Activated CD4-positive, alpha-beta T cell treated with anti-CD3 and anti-CD28 coated beads, Interleukin-2, amount 10 ng/mL, durations not matched to agents 7 days and 5 days (primary cell): ENCODE measurements at regions not wholly inside any gene's neighbourhood (a gene's known extent, or its start where the extent isn't known, plus 50 kb on each side); places are given as distances from the start of the nearest gene placed in this dataset.
"Not testable (repeated sequence)": the region's sequence is repeated elsewhere in the genome, so short reads cannot be mapped to it uniquely, and the experiment has no call there.

Experiments
- CTCF ChIA-PET: fragments of 350-600 bp; sonication (Branson Sonifier 250); formaldehyde crosslinking; loops from one replicate; lab custom pipeline; 2021; ENCODE audit warnings: antibody characterized with exemption; lab: Charles Lee
- POLR2A ChIA-PET: fragments of 350-600 bp; sonication (Branson Sonifier 250); formaldehyde crosslinking; loops from one replicate; lab custom pipeline; 2021; ENCODE audit warnings: antibody characterized with exemption; lab: Charles Lee
- DNase-seq: peaks from one replicate; pipeline ENCODE4 v3.0.0-alpha.2; 2020
- H3K27ac Mint-ChIP-seq: one replicate; pipeline ENCODE4 v1.8.0; 2021; ENCODE audit warnings: mild to moderate bottlenecking, moderate library complexity, mixed read lengths
- H3K27me3 Mint-ChIP-seq: one replicate; pipeline ENCODE4 v1.8.0; 2021; ENCODE audit warnings: mixed read lengths
- H3K36me3 Mint-ChIP-seq: one replicate; pipeline ENCODE4 v1.8.0; 2021; ENCODE audit warnings: low read depth, mixed read lengths
- H3K4me1 Mint-ChIP-seq: one replicate; pipeline ENCODE4 v1.8.0; 2021; ENCODE audit warnings: mixed read lengths
- H3K4me3 Mint-ChIP-seq: one replicate; pipeline ENCODE4 v1.8.0; 2021; ENCODE audit warnings: mild to moderate bottlenecking, moderate library complexity, mixed read lengths
- H3K9me3 Mint-ChIP-seq: one replicate; pipeline ENCODE4 v1.8.0; 2021; ENCODE audit warnings: mixed read lengths

DNA sequence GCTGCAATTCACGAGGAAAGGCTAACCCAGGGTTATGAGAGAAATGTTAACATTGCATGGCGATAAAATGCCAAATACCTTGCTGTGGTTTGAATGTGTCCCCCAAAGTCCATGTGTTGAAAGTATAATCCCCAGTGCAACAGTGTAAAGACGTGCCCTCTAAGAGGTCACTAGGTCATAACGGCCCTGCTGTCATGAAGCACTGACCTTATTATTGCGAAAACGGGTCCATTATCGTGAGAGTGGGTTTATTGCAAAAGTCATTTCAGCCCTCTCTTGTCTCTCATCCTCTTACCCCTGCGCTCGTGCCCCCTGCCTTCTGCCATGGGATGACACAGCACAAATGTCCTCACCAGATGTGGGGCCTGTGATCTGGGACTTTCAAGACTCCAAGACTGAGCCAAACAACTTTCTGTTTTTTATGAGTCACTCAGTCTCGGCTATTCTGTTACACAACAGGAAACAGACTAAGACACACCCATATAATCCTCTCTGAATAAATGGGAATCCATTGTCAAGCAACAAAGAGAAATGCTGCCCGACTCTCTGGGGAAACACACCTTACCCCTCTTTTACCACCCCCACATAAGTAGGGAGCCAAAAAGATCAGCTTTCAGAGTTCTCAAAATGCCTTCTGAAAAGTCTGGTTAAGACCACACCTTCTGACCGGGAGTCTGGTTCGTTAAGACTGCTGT lies 73.1 kb upstream of the UCN3 start:
- POLR2A ChIA-PET: no interaction called here
- peaks cover 54% of the 10 kb centered on the region for H3K36me3 Mint-ChIP-seq

DNA sequence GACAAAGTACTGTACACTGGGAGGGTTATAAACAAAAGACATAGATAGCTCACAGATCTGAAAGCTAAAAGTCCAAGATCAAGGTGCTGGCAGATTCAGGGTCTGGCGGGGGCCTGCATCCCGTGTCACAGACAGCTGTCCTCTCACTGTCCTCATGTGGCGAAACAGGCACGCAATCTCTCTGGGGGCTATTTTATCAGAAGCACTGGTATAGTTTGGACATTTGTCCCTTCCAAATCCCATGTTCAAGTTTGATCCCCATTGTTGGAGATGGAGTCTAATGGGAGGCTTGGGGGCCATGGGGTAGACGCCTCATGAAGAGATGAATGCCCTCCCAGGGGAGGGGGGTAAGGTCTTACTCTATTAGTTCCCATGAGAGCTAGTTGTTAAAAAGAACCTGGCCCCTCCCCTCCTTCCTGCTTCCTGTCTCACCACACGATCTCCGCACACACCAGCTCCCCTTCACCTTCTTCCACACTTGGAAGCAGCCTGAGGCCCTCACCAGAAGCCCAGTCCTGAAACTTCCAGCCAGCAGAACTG lies 72.5 kb upstream of the UCN3 start:
- peaks cover 16% of the 10 kb centered on the region for H3K9me3 Mint-ChIP-seq
- CTCF ChIA-PET: interaction anchor here (1.1 to 2.8 kb wide), 2 partner anchors 10 to 11 kb away, joined by 4 to 10 read pairs; no protein-coding TSS in a partner anchor
- DNase-seq: peak; percentile 44
- peaks cover 64% of the 10 kb centered on the region for H3K4me1 Mint-ChIP-seq
- peaks cover 59% of the 10 kb centered on the region for H3K36me3 Mint-ChIP-seq
- H3K4me3 Mint-ChIP-seq: peak overlapping the region; percentile 83
- POLR2A ChIA-PET: no interaction called here
- peak overlapping the region; percentile 99 for H3K27ac Mint-ChIP-seq
- H3K27me3 Mint-ChIP-seq: no peaks in the 10 kb centered on the region

More for the DNA sequence above, 73.1 kb upstream of the UCN3 start:
- Mint-ChIP-seq H3K4me3 (peak overlapping the region; percentile 83), H3K9me3 (peaks cover 16% of the 10 kb centered on the region), H3K4me1 (peaks cover 60% of the 10 kb centered on the region), H3K27me3 (no peaks in the 10 kb centered on the region), H3K27ac (peak overlapping the region; percentile 99)
- CTCF ChIA-PET: interaction anchor here (0.6 to 2.8 kb wide), 3 partner anchors 9 to 120 kb away, joined by 3 to 10 read pairs (median 4); no protein-coding TSS in a partner anchor
- DNase-seq: peak; percentile 63

DNA sequence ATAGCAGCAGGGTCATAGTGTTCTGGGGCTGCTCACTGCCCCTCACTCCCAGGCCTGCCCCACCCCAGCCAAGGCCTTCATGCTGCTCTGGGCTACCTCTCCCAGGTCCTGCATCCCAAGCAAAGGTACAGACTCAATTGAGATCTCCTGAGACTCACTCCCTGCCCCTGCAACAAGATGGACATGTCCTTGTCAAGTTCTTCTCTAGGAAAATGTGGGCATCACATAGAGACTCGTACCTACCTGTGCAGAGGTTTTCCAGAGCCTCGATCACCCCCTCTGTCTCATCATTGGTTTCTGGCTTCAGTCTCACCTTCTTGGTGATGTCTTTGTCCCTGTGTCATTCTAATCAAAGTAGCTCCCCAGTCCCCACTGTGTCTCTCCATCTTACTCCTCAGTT lies 71.8 kb upstream of the UCN3 start:
- CTCF ChIA-PET: interaction anchor here (1.1 to 2.8 kb wide), 6 partner anchors 9 to 442 kb away, joined by 3 to 13 read pairs (median 6); no protein-coding TSS in a partner anchor
- peak overlapping the region; percentile 83 for H3K4me3 Mint-ChIP-seq
- H3K27ac Mint-ChIP-seq: peak overlapping the region; percentile 99
- DNase-seq, H3K27me3 Mint-ChIP-seq, POLR2A ChIA-PET: not testable (repeated sequence)
- peaks cover 72% of the 10 kb centered on the region for H3K4me1 Mint-ChIP-seq
- peaks cover 19% of the 10 kb centered on the region for H3K9me3 Mint-ChIP-seq
- H3K36me3 Mint-ChIP-seq: peaks cover 64% of the 10 kb centered on the region

DNA sequence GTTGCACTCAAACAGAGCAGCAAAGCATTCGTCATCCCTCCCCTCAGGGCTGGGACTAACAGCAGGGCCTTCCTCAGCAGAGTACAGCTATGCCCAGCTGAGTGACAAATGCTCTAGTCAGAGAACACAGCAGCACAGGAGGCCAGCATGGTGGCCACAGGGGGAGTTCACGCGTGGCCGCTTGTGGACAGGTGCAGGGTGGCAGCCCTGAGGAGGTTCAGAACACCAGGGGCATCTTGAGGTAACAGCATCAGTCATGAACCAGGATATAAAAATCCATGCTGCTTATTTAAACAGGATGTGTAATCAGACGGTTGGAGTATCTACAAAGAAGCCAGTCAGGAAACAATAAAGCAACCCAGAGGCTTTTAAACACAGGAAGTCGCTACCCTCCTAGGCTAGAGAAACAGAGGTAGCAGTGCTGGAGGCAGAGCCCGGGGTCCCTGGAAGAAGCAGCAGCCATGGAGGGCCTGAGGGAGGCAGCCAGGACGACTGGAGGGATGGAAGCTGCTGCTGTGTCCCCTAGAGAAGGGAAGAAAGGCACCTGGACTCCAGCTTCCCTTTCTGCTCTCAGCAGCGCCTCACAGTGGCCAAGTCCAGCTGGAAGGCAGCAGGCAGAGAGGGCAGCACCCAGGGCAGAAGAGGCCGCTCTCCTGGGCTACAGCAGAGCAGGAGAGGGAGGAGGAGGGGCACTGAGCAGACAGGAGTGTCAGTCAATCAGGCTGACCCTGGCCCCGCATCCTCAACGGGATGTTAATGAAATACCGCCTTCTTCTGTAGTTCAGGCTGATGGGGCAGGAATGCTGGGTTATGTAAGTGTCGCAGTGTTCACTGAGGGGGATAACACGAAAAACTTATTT lies 70.8 kb upstream of the UCN3 start:
- Mint-ChIP-seq H3K4me3 (peak overlapping the region; percentile 83), H3K27ac (peak overlapping the region; percentile 99), H3K9me3 (peaks cover 17% of the 10 kb centered on the region), H3K4me1 (peaks cover 77% of the 10 kb centered on the region), H3K36me3 (peaks cover 63% of the 10 kb centered on the region), H3K27me3 (no peaks in the 10 kb centered on the region)
- ChIA-PET POLR2A (no interaction called here), CTCF (interaction anchor here (0.8 to 2.8 kb wide), 9 partner anchors 9 to 443 kb away, joined by 3 to 13 read pairs (median 3); no protein-coding TSS in a partner anchor)
- DNase-seq: peak; percentile 67

DNA sequence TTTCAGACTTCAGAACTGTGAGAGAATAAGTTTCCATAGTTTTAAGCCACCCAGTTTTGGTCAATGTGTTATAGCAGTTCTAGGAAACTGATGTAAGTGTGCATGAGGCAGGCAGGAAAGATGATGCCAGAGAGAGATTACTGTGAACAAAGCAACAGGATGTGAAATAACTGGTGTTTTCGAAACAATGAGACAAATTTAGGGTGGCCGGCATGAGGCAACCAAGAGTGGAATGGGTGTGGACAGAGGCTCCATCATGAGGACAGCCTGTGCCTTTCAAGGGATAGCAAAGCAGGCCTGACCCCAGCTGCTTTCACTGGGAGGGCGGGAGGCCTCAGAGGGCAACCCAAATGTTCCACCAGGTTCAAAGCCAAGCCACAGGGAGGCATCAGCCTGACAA lies 67.3 kb upstream of the UCN3 start:
- DNase-seq: peak; percentile 57
- POLR2A ChIA-PET: no interaction called here
- CTCF ChIA-PET: interaction anchor here (1.9 kb wide), 1 partner anchor 12 kb away, joined by 3 read pairs; no protein-coding TSS in a partner anchor
- Mint-ChIP-seq H3K27me3 (no peaks in the 10 kb centered on the region), H3K9me3 (peaks cover 16% of the 10 kb centered on the region), H3K4me1 (peaks cover 58% of the 10 kb centered on the region), H3K36me3 (peaks cover 70% of the 10 kb centered on the region), H3K4me3 (peak overlapping the region; percentile 44), H3K27ac (peak overlapping the region; percentile 99)

DNA sequence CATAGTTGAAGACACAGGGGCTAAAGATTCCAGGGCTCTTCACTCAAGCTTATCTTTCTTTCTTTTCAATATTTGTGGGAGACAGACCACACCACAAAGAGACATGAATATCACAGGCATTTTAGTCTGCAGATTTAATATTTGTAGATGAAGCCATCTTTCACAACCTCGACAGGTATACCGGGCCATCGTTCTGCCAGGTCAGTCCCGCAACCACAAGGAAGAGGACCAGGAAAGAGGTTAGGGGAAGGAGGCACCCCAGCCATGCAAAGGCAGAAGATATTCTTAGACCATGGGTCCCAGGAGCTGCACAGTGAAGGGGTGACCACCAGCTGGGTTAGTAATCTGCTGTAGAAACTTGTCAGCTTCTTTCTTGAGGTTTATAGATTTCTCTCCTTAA lies 66.8 kb upstream of the UCN3 start:
- peaks cover 69% of the 10 kb centered on the region for H3K36me3 Mint-ChIP-seq
- H3K4me1 Mint-ChIP-seq: peaks cover 55% of the 10 kb centered on the region
- no peak for DNase-seq
- no peaks in the 10 kb centered on the region for H3K27me3 Mint-ChIP-seq
- H3K9me3 Mint-ChIP-seq: peaks cover 16% of the 10 kb centered on the region
- no peak overlapping the region for H3K4me3 Mint-ChIP-seq
- CTCF ChIA-PET: interaction anchor here (1.9 kb wide), 1 partner anchor 12 kb away, joined by 3 read pairs; no protein-coding TSS in a partner anchor
- POLR2A ChIA-PET: no interaction called here
- peak overlapping the region; percentile 99 for H3K27ac Mint-ChIP-seq

GRCh38 chr10:5299950-5300349 lies 64.8 kb upstream of the UCN3 start:
- POLR2A ChIA-PET: no interaction called here
- peaks cover 41% of the 10 kb centered on the region for H3K4me1 Mint-ChIP-seq
- CTCF ChIA-PET: interaction anchor here (0.6 to 1.5 kb wide), 3 partner anchors 16 to 97 kb away, joined by 3 to 4 read pairs (median 3); no protein-coding TSS in a partner anchor
- peaks cover 32% of the 10 kb centered on the region for H3K9me3 Mint-ChIP-seq
- peaks cover 67% of the 10 kb centered on the region for H3K36me3 Mint-ChIP-seq
- peaks cover 6% of the 10 kb centered on the region for H3K27me3 Mint-ChIP-seq
- no peak overlapping the region for H3K4me3 Mint-ChIP-seq
- no peak for DNase-seq
- no peak overlapping the region for H3K27ac Mint-ChIP-seq

DNA sequence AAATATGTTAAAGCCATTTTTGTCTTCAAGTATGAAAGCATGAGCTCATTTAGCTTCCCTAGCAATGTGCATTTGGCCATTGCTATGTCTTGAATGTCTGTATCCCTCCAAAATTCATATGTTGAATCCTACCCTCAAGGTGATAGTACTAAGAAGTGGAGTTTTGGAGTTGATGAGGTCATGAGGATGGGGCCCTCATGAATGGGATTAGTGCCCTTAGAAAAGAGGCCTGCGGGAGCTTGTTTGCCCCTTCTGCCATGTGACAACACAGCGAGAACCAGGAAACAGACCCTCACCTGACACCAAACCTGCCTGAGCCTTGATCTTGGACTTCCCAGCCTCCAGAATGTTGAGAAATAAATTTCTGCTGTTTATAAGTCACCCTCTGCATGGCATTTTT lies 61.3 kb upstream of the UCN3 start:
- Mint-ChIP-seq H3K27ac (no peak overlapping the region), H3K36me3 (peaks cover 42% of the 10 kb centered on the region), H3K9me3 (peaks cover 33% of the 10 kb centered on the region), H3K4me1 (peaks cover 6% of the 10 kb centered on the region), H3K27me3 (peaks cover 8% of the 10 kb centered on the region), H3K4me3 (no peak overlapping the region)
- DNase-seq: no peak
- ChIA-PET CTCF (interaction anchor here (0.7 to 3.2 kb wide), 2 partner anchors 11 to 17 kb away, joined by 3 to 10 read pairs; no protein-coding TSS in a partner anchor), POLR2A (no interaction called here)

DNA sequence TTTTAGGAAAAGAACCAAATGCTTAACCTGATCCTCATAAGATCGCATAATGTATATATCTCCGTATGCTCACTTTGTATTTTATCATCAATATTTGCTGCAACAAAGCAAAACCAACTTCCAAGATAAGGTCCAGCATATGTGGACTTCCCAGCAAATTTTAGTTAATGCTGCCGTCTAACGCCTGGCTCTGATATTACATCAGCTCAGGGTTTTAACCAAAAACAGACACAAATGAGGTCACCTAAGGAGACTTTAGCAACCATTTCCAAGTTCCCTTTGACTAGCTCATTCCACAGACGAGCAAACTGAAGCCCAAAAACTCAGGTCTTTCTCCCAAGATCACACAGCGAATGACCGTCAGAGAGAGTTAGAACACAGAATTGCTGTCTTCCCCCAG lies 59.4 kb upstream of the UCN3 start:
- Mint-ChIP-seq H3K27ac (no peak overlapping the region), H3K4me3 (no peak overlapping the region), H3K36me3 (peaks cover 35% of the 10 kb centered on the region), H3K4me1 (no peaks in the 10 kb centered on the region), H3K27me3 (peaks cover 19% of the 10 kb centered on the region), H3K9me3 (peaks cover 33% of the 10 kb centered on the region)
- POLR2A ChIA-PET: no interaction called here
- DNase-seq: no peak
- CTCF ChIA-PET: interaction anchor here (0.8 kb wide), 1 partner anchor 12 kb away, joined by 3 read pairs; no protein-coding TSS in a partner anchor

GRCh38 chr10:5310914-5311313 lies 53.9 kb upstream of the UCN3 start:
- H3K4me1 Mint-ChIP-seq: peaks cover 25% of the 10 kb centered on the region

DNA sequence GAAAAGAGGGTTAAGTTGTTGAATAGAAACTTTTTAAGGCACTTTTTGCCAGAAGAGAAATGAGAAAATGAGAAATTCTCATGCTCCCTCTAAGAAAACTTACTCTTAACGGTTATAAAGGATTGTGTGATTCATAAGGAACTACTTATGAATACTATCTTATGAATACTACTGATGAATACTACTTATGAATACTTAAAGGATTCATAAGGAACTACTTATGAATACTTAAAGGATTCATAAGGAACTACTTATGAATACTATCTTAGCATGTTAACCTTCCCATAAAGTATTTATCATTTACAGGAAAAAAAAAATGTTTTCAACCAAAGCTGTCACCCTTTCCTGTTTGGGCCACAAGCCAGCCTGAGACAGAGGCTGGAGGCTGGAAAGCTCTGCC lies 53.1 kb upstream of the UCN3 start:
- H3K4me3 Mint-ChIP-seq: no peak overlapping the region
- H3K27ac Mint-ChIP-seq: no peak overlapping the region
- H3K27me3 Mint-ChIP-seq: peaks cover 13% of the 10 kb centered on the region
- H3K4me1 Mint-ChIP-seq: peaks cover 30% of the 10 kb centered on the region
- peaks cover 15% of the 10 kb centered on the region for H3K36me3 Mint-ChIP-seq
- POLR2A ChIA-PET: no interaction called here
- H3K9me3 Mint-ChIP-seq: peaks cover 21% of the 10 kb centered on the region
- no peak for DNase-seq
- CTCF ChIA-PET: no interaction called here

More at GRCh38 chr10:5310914-5311313, 53.9 kb upstream of the UCN3 start:
- POLR2A ChIA-PET: no interaction called here
- Mint-ChIP-seq H3K4me3 (no peak overlapping the region), H3K27ac (no peak overlapping the region), H3K9me3 (peaks cover 21% of the 10 kb centered on the region), H3K36me3 (peaks cover 15% of the 10 kb centered on the region), H3K27me3 (peaks cover 13% of the 10 kb centered on the region)
- CTCF ChIA-PET: no interaction called here
- DNase-seq: no peak

DNA sequence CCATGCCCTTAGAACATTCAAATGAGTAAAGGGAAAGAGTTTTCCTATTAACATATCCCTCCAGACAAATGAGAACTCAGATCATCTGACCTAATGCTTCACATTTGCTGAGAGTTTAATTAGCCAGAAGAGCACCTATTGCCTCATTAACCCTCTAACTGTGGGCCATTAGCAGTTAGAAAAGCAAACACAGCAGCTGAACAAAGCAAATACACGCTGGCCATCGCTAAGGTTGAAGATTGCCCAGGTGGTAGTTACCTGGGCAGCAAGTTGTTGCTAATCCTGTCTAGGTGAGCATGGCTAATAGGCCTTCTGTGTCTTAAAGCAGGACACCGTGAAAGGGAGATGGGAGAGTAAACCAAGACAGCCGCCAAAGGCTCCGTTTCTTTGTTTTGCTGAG lies 49.9 kb upstream of the UCN3 start:
- no peak for DNase-seq
- Mint-ChIP-seq H3K4me3 (no peak overlapping the region), H3K27ac (no peak overlapping the region), H3K36me3 (peaks cover 10% of the 10 kb centered on the region), H3K27me3 (peaks cover under 1% of the 10 kb centered on the region), H3K9me3 (peaks cover 19% of the 10 kb centered on the region), H3K4me1 (peaks cover 49% of the 10 kb centered on the region)
- POLR2A ChIA-PET: no interaction called here
- CTCF ChIA-PET: interaction anchor here (0.9 to 1.2 kb wide), 2 partner anchors 19 to 21 kb away, joined by 3 read pairs; no protein-coding TSS in a partner anchor
